IPS DF 6.9 (cell line): ENCODE measurements at regions not wholly inside any gene's neighbourhood (a gene's known extent, or its start where the extent isn't known, plus 50 kb on each side); places are given as distances from the start of the nearest gene placed in this dataset.

ENCODE experiments used
- DNase-seq: peaks from one replicate; pipeline ENCODE4 v3.0.0-alpha.2; 2013; ENCODE audit warnings: low read depth, low spot score
- H3K27ac ChIP-seq: one replicate; pipeline ENCODE4 v1.5.1; 2013; ENCODE audit warnings: low read length, control low read depth
- H3K27me3 ChIP-seq: 2 replicates; pipeline ENCODE4 v1.6.1; 2013; ENCODE audit warnings: mild to moderate bottlenecking, low read length; ENCODE audit not compliant: control insufficient read depth, insufficient read depth
- H3K36me3 ChIP-seq: 2 replicates; pipeline ENCODE4 v1.6.1; 2013; ENCODE audit warnings: low read length; ENCODE audit not compliant: control insufficient read depth, insufficient read depth
- H3K4me1 ChIP-seq: 2 replicates; pipeline ENCODE4 v1.6.1; 2013; ENCODE audit warnings: low read length; ENCODE audit not compliant: control insufficient read depth, insufficient read depth
- H3K4me3 ChIP-seq: 2 replicates; pipeline ENCODE4 v1.5.1; 2013; ENCODE audit warnings: mild to moderate bottlenecking, low read length
- H3K9me3 ChIP-seq: 2 replicates; pipeline ENCODE4 v1.6.1; 2013; ENCODE audit warnings: low read length, inconsistent platforms; ENCODE audit not compliant: control insufficient read depth, insufficient read depth
- WGBS: extraction: QIAGEN DNeasy Blood & Tissue Kit; methylation state at CpG from one replicate; pipeline ENCODE4 v1.1.7; 2013; ENCODE audit warnings: mixed read lengths, missing lambda C conversion rate; ENCODE audit not compliant: insufficient read length, insufficient coverage; 5-methylcytosine and 5-hydroxymethylcytosine counted together

DNA sequence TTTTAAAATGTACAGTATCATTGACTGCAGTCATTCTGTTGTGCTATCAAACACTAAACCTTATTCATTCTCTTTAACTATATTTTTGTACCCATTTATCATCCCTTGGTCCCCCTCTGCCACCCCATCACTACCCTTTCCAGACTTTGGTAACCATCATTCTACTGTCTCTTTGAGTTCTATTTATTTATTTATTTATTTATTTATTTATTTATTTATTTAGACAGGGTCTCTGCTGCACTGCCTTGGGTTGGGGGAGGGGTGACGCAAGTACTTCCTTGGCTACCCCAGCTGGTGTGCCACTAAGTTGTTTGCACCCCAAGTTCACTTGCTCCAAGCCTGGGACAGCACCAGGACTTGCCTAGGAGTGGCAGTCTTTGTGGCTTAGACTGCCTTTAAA lies 427.8 kb upstream of the NOVA1 start:
- no peak for DNase-seq
- H3K36me3 ChIP-seq: no peaks in the 10 kb centered on the region
- no peaks in the 10 kb centered on the region for H3K9me3 ChIP-seq
- no peaks in the 10 kb centered on the region for H3K27me3 ChIP-seq
- H3K4me3 ChIP-seq: no peak overlapping the region
- H3K4me1 ChIP-seq: 0 out of 2 replicates have a peak, but pooled peaks cover 2% of the 10 kb centered on the region
- WGBS: no CpG with 5 or more reads among the region's 1 CpG
- no peak overlapping the region for H3K27ac ChIP-seq

DNA sequence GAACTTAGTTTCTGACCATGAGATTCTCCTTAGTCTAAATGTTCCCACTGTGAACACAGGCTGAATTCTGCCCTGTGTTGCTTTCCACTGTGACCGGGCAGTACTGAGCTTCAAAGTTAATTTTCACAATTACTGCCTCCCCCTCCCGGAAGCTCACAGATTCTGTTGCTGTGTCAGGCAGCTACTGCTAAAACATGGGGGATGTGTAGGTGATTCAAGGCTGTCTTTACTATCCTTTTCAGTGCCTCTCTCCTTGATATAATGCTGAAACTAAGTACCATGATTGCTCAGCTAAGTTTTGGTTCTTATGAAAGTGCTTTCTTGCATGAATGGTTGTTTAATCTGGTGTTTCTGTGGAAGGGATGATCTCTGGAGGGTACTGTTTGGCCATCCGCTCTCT lies 428.3 kb upstream of the NOVA1 start:
- Histone ChIP-seq H3K27me3 (no peaks in the 10 kb centered on the region), H3K4me3 (no peak overlapping the region), H3K36me3 (no peaks in the 10 kb centered on the region), H3K27ac (no peak overlapping the region), H3K9me3 (no peaks in the 10 kb centered on the region), H3K4me1 (0 out of 2 replicates have a peak, but pooled peaks cover 2% of the 10 kb centered on the region)
- no peak for DNase-seq
- no CpG with 5 or more reads among the region's 3 CpGs for WGBS

DNA sequence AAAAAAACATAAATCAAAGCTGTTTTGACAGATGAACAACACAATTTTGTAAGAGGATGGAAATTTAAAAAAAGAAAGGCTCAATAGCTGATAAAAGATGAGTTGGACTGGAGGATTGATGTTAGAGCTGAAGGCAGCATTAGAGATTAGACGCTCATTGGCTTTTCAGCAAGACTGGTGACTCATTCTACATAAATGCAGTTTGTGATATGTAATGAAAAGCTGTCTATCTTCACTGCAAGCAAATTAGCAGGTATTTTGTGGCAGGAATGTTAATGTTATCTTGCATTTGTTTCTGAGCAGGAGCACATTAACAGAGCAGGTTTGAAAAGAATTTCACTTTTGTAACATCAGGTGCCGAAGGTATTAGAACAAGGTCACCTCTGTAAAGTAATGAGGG lies 442.7 kb upstream of the NOVA1 start:
- Histone ChIP-seq H3K9me3 (no peaks in the 10 kb centered on the region), H3K4me3 (no peak overlapping the region), H3K27ac (no peak overlapping the region), H3K27me3 (no peaks in the 10 kb centered on the region), H3K36me3 (no peaks in the 10 kb centered on the region), H3K4me1 (no peaks in the 10 kb centered on the region)
- no CpG with 5 or more reads among the region's 2 CpGs for WGBS
- DNase-seq: no peak

DNA sequence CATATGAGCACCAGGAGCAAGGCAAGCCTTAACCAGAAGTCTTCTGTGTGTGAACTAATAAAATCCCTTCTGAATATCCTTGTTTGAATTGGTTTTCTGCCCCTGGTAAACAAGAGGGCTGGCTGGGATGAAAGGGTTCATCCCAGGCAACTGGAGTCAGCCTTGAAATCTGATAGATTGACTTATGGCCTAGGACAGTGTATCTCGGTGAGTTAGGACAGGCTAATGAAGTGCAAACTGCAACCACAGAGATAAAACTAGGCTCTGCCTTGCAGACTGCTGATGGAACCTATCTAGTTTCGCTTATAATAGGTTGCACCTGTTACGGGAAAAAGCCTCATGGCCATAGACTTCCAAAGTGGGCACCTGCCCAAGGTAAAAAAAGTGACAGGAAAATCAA lies 451.9 kb upstream of the NOVA1 start:
- Histone ChIP-seq H3K4me1 (no peaks in the 10 kb centered on the region), H3K27me3 (no peaks in the 10 kb centered on the region), H3K36me3 (no peaks in the 10 kb centered on the region), H3K27ac (no peak overlapping the region), H3K4me3 (no peak overlapping the region), H3K9me3 (no peaks in the 10 kb centered on the region)
- WGBS: no CpG with 5 or more reads among the region's 3 CpGs
- DNase-seq: no peak

DNA sequence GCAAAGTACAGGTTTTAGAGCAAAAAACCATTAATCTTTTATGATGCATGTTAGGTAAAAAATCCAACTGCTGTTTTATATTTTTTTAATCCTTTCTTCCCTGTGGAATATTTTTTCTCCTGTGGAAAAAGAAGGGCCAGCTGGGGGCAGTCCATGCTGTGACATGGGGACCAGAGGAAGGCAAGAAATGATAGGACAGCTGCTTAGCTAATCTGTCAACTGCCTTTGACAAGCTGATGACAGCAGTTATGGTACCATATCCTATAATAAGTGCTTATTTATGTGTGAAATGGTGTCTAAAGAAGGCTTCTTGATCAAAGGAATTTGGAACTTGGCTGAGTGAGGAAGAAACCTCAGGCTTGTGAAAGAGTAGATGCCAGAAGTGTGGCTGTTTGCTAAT lies 452.4 kb upstream of the NOVA1 start:
- Histone ChIP-seq H3K4me1 (no peaks in the 10 kb centered on the region), H3K27me3 (no peaks in the 10 kb centered on the region), H3K4me3 (no peak overlapping the region), H3K36me3 (no peaks in the 10 kb centered on the region), H3K9me3 (no peaks in the 10 kb centered on the region), H3K27ac (no peak overlapping the region)
- DNase-seq: no peak

DNA sequence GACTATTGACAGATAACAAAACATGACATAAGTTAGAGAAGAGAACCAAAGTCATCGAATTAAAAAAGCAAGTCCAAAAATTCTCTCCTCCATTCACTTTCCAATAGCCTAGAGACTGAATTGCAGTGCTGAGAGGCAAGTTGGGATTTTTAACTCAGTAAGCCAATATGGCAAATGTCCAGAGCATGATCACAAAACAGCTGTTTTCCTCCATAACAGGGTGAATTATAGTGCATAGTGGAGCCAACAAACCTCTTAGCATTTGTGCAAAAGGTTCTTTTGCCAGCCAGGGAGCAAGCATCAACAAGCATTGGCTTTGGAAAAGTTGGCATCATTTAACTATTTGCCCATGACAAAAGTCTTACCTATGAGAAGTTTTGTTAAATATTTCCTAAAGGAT lies 458.8 kb upstream of the NOVA1 start:
- Histone ChIP-seq H3K27ac (no peak overlapping the region), H3K27me3 (no peaks in the 10 kb centered on the region), H3K4me3 (no peak overlapping the region), H3K4me1 (no peaks in the 10 kb centered on the region), H3K36me3 (no peaks in the 10 kb centered on the region), H3K9me3 (no peaks in the 10 kb centered on the region)
- no CpG with 5 or more reads among the region's 1 CpG for WGBS
- no peak for DNase-seq

DNA sequence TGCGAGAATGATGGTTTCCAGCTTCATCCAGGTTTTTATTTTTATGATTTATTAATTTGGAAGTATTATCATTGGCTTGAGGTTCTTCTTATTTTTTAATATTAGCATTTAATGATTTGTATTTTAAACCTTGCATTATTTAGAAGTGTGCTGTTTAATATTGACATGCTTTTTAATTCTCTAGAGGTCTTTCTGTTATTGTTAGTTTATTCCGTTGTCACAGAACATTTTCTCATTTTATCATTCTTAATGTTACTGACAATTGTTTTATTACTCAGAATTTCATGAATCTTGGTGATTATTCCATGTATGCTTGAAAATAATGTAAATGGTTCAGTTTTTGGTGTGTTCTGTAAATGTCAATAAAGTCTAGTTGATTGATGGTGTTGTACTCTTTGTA lies 463.5 kb upstream of the NOVA1 start:
- no peaks in the 10 kb centered on the region for H3K9me3 ChIP-seq
- no CpG with 5 or more reads among the region's 2 CpGs for WGBS
- no peaks in the 10 kb centered on the region for H3K36me3 ChIP-seq
- no peak overlapping the region for H3K27ac ChIP-seq
- no peaks in the 10 kb centered on the region for H3K4me1 ChIP-seq
- no peak for DNase-seq
- H3K4me3 ChIP-seq: no peak overlapping the region
- H3K27me3 ChIP-seq: no peaks in the 10 kb centered on the region

DNA sequence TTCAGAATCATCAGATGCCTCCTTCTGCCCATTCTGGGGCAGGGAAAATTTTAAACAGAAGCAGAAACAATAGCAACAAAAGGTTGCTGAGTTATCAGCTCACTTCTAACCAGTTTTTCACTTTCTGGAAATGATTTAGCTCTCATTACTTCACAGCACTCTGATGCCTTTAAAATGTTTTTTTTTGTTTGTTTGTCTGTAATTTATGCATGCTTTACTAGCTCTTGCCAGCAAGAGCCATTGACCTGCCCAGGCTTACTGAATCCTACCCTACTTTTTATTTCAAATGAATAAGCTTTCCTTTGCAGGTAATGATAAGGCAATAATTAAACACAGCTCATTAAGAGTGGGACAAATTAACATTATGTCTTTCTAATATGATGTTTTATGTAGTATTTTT lies 466.1 kb upstream of the NOVA1 start:
- no peaks in the 10 kb centered on the region for H3K9me3 ChIP-seq
- H3K27me3 ChIP-seq: no peaks in the 10 kb centered on the region
- H3K36me3 ChIP-seq: no peaks in the 10 kb centered on the region
- H3K4me3 ChIP-seq: no peak overlapping the region
- no peak overlapping the region for H3K27ac ChIP-seq
- no peaks in the 10 kb centered on the region for H3K4me1 ChIP-seq
- DNase-seq: no peak

DNA sequence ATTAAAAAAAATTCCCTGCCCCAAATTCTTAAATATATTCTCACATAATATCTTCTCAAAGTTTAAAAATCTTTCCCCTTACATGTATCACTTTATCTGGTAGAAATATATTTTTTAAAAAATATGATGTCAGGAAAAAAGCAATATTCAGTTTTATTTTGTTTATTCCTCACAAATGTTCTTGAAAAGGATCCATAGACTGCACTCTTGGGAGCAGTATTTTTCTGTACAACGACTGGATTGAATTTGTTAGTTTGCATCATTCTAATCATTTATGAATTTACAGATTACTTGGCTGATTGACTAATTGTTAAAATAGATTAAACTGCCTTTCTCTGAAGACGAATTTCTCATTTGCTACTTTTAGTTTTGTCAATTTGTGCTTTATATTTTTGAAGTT lies 468.1 kb upstream of the NOVA1 start:
- H3K9me3 ChIP-seq: no peaks in the 10 kb centered on the region
- no peaks in the 10 kb centered on the region for H3K27me3 ChIP-seq
- H3K4me3 ChIP-seq: no peak overlapping the region
- H3K4me1 ChIP-seq: no peaks in the 10 kb centered on the region
- DNase-seq: no peak
- H3K36me3 ChIP-seq: no peaks in the 10 kb centered on the region
- H3K27ac ChIP-seq: no peak overlapping the region
- no CpG with 5 or more reads among the region's 2 CpGs for WGBS

DNA sequence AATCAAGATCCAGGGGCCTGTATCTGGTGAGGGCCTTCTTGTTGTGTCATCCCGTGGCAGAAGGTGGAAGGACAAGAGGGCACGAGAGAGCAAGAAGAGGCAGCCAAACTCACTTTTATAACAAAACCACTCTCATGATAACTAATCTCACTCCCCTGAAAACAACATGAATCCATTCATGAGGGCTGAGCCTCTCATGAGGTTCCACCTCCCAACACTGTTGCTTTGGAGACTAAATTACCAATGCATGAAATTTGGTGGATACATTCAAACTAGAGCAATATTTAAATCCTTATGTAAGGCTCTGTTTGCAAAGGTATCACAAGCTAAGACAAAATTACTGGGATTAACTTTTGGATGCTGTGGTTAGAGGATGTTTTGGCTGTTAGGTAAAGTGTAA lies 470.1 kb upstream of the NOVA1 start:
- no peak for DNase-seq
- no peaks in the 10 kb centered on the region for H3K36me3 ChIP-seq
- no peak overlapping the region for H3K27ac ChIP-seq
- no CpG with 5 or more reads among the region's 2 CpGs for WGBS
- no peaks in the 10 kb centered on the region for H3K4me1 ChIP-seq
- no peak overlapping the region for H3K4me3 ChIP-seq
- no peaks in the 10 kb centered on the region for H3K9me3 ChIP-seq
- no peaks in the 10 kb centered on the region for H3K27me3 ChIP-seq

DNA sequence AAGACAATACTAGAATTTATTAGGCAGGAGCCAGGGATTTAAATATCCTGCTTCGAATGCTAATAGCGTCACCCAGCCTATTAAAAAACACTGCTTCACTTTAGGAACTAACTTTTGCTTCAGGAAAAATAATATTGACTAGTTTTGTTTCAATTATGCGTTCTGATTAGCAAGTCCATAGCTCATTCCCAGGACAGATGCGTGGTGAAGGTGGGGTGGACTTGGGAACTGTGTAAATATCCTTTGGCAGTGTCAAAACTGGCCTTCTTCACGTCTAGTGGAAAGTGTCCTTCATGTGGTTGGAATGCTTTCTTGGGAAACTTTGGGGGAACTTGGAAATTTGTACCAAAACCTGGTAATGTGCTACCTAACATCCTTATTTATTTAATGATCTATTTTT lies 474.8 kb upstream of the NOVA1 start:
- Histone ChIP-seq H3K27ac (no peak overlapping the region), H3K4me1 (no peaks in the 10 kb centered on the region), H3K36me3 (no peaks in the 10 kb centered on the region), H3K4me3 (no peak overlapping the region), H3K27me3 (no peaks in the 10 kb centered on the region), H3K9me3 (no peaks in the 10 kb centered on the region)
- WGBS: no CpG with 5 or more reads among the region's 5 CpGs
- DNase-seq: no peak
